Fibroblast of skin of back (primary cell): ENCODE measurements at regions not wholly inside any gene's neighbourhood (a gene's known extent, or its start where the extent isn't known, plus 50 kb on each side); places are given as distances from the start of the nearest gene placed in this dataset.

Experiments
- DNase-seq: peaks from one replicate; pipeline ENCODE4 v3.0.0-alpha.2; 2013

DNA sequence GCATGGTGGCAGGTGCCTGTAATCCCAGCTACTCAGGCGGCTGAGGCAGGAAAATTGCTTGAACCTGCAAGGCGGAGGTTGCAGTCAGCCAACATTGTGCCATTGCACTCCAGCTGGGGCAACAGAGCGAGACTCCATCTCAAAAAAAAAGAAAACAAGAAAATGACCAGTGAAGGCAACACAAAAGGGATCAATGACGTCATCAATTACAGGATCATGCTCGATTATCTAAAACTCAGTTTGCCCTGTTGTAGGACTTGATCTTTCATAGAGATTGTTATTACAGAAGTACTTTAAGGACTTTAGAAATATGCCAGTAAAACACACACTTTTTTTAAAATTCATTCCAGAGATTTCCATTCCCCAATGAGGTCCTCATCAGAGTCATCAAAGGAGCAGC, 147.8 kb downstream of the ETS2 start:
- DNase-seq, result no peak

DNA sequence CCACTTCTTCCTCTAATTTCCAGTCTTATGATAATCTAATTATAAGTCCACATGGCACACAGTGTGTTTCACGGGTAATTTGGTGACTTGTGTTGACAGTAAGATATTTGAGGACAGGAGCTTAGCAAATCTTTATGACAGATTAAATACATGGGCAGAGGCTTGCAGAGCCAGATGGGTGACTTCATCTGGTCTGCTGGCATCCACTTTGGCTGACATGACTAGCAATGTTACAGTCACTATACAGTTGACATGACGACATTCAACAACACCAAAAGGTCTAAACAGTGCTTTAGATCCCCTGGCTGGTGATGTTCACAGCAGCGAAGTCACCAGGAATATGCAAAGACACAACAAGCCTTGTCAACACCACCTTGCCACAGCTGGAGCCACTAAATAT, 147.2 kb downstream of the ETS2 start:
- no peak for DNase-seq

DNA sequence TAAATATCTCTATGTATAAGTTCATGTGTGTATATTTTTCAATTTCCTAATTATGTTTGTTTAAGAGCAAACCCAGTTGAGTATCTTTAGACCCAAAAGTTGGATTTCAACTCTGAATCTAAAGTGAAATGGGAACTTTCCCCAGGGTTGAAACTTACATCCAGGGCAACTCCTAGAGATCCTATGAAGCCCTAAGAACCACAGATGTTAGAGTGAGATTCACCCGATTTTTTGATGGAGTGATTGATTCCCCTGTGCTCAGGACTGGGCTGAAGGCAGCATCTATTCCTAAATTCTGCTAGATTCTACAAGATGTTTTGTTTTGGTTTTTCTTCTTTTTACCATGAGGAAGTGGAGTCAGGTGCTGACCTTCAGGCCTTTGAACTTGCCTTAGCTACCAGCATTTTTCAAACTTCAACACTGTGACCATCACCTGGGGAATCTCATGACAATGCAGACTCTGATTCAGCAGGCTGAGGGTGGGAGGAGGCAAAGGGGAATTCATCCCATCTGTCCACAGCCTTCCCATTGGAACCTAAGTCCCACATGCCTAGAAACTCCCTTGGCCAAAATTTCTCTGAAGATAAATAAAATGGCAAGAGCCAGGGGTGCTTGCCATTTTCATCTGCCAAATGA, 145.5 kb downstream of the ETS2 start:
- DNase-seq, result no peak

DNA sequence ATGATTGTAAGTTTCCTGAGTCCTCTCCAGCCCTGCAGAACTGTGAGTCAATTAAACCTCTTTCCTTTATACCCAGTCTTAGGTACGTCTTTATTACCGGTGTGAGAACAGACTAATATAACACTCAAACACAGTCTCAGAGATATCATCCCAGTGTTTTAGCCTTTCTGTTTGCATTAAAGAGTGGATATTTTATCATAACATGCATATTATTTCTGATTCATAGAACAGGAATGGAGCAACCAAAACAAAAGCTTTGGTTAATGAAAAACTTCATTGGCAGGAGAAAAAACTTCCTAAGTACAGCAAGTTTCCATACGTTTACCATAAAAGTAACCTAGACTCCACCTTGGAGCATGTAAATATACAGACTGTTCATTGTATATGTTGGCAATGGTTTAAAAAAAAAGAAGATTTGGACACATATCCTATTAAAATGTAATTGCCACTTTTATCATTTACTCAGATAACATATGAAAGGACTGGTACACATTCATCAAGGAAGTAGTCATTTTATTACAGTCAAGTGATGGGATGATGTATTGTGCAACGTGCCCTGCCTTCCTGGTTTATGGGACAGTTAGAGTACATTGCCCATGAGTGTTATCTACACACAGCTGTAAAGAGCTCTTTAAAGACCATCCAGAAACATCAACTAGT, 144.8 kb downstream of the ETS2 start:
- DNase-seq, result peak; percentile 62

DNA sequence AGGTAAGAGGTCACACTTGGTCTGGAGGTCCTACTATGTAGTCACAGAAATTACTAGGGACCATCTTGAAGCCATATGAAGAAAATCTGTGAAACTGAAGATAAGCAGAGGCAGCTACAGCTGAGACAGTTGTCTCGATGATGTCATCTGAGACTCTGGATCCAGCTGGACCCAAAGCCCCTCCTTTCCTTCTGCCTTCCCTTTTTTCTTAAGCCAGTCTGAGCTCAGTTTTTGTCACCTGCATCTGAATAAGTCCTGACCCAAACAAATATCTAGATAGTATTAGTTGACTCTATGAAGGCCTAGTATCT, 143.3 kb downstream of the ETS2 start:
- DNase-seq, result no peak

DNA sequence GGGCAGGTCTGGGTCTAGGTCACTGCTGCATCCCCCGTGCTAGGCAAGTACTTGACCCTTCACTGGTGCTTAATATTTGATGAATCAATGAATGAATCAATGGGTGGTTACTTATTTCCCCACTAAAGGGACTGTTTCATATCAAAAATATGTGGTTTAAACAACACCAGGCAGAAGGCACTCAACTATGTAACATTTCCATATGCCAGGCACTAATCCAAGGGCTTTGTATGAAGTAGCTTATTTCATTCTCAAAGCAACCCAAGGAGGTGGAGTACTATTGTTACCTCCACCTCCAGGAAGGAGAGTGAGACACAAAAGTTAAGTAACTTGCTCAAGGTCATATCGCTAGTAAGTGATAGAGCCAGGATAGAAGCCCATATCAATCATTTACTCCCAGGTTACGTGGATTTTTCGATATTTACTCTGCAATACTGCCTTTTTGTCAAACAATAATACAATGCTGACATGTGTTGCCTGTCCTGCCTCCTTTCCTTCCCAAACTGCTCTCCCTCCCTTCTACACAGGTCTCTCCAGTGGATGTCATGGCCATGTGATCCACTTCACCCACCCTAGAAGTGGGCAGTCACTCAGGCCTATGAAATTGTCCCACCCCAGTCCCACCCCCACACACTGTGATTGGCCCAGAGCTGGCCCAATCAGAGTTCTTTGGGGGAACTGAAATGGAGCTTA, 142.8 kb downstream of the ETS2 start:
- DNase-seq, result peak; percentile 48

DNA sequence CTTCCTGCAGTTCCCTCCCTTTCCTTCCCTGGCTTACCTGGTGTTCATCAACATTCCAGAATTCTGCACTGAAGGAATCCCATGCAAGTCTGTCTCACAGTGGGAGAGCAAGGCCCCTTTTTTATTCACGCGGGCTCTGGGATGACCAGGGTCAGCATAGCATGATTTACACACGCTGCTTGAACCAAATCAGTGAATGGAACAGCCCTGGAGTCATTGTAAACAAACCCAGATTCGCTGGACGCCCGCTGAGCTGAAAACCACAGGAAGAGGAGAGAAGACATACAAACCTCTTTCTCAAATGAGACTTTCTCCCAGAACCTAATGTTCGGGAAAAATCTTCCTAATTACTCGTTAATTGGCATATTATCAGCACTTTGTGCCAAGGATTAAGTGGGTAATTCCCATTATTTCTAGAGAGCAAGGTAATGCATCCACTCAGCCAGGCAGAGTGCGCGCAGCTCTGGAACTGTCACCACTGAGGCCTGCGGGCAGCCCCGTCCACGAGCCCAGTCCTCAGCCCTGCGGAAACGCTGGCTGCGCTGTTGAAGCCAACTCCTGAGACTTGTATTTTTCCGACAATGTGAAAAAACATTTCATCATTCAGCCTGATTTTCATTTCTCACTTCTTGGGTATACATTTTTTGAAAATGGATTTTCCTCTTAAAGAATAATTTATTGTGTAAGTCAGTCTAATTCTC, 140.0 kb downstream of the ETS2 start:
- peak; percentile 69 for DNase-seq

DNA sequence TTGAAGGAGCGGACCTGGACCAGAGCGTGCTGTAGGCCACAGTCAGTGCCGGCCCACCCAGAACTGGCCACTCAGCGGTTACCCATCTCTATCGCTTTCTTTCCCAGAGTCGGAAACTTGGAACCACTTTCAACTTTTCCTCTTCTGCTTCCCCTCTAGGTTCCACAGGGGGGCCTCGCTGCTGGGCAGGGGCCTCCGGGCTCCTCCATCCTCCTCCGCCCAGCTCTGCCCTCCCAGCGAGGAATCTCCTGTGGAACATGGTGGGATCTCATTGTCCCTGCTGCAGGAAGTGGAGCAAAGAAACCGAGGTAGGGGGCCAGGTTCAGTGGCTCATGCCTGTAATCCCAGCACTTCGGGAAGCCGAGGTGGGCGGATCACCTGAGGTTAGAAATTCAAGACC, 139.2 kb downstream of the ETS2 start:
- DNase-seq, result no peak

DNA sequence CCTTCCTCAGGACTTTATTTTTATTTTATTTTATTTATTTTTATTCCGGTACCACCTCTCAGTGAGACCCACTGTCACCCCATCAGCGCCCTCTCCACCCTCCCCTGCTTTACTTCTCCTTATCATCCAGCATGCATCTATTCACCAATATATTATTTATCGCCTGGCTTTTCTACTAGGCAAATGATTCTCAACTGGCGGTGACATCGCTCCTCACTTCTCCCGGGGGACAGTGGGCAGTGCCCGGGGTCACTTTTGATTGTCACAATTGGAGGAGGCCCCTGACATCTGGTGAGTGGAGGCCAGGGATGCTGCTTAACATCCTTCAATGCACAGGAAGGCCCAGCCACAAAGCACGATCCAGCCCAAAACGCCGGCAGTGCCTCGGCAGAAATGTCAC, 138.7 kb downstream of the ETS2 start:
- DNase-seq, result no peak

DNA sequence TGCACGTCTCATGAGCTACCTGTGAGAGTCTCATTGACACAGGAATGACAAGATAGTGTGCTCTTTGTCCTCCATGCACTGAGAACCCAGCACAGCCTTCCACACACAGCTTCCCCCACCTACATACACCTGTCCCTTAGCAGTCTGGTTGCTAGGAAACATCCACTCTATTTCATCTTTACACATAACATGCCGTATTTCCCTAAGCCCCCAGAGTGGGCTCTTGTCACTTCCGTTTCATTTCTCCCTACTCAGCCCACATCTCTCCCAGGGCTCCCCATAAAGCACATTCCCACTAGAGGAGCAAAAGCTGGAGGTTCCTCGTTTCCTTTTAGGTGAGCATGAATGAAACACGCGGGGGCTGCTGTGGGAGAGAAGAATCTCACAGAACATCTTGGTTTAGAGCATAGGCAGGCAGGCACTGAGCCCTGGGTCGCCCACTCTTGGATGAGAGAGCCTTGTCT, 137.1 kb downstream of the ETS2 start:
- no peak for DNase-seq

DNA sequence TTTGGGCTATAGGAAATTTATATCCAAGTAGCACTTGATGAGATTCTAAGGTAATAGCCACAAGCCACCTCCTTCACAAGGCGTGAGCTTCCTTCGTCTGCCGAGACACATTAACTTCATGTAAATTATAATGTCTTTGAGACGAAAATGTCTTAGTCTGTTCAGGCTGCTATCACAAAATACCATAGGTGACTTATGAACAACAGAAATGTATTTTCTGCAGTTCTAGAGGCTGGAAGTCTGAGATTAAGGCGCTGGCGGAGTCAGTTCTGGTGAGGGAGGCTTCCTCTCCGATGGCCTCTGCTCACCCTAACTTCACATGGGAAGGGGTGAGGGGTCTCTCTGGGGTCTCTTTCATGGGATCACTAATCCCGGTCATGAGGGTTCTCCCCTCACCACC, 133.0 kb downstream of the ETS2 start:
- no peak for DNase-seq

DNA sequence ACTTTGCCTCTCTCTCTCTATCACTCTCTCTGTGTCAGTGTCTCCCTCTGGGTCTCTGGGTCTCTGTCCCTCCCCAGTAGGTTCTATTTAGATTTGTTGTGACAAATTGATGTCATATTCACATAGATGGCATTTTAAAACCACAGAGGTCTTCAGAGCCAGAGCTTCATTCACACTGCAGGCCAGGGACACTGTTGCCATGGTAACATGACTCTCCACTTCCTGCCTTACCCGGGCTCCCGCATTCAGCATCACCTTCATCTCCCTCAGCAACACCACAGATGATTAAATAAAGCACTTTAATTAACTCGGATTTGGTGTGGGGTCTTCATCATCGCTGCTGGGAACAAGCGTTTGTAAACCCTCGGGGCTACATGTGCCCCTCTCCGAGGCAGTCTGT, 132.6 kb downstream of the ETS2 start:
- peak; percentile 65 for DNase-seq

DNA sequence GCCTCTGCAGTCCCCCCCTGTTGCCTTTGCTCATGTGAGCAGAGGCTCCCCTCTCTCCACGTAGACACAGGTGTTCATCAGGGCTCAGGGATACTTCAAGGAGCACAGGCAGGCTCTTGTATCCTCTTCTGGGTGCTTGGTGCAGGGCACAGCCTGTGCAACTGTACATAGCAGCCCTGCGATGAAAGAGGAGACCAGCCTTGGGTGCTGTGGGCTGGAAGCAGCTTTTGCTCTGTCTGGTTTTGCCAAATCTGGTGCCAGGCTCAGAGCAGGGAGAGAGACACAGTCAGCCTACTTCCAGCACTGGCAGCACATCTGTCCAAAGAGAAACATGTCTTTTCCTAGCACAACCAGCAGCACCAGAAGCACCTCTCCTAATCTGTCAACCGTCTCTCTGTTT, 132.1 kb downstream of the ETS2 start:
- DNase-seq, result no peak

DNA sequence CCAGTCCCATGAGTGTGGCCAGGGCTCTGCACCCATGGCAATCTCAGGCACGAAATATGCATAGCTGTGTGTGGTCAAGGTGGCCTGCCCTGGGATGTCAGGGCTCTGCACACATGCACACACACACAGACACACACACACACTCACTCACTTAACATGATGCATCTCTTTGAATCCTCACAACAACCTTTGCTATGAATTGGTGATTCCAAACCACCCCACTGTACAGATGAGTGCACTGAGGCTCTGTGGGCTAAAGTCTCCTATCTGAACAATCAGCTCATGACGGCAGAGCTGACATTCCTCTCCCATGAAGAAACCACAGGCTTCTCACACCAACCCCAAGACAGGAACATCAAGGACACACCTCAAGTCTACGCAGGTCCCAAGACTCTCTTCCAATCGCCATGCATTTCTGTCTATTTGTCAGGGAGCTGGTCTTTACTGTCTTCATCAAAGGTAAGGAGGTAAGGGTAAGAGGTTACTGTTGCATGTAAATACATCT, 131.6 kb downstream of the ETS2 start:
- no peak for DNase-seq

DNA sequence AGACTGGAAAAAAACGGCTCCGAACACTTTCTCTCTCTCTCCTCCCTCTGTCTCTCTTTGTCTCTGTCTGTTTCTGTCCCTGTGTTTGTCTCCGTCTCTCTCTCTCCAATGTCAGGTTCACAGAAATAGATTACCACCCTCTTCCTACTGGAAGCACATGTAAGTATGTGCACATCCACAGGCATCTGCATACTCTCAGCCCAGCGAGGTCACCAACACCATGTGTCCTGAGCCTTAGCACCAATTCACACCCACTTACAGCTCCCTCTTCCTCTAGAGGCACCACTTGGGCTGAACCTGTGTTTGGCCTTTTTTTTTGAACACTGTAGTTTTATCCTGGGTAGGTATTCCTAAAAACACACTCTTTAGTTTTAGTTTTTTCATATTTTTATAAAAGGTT, 130.5 kb downstream of the ETS2 start:
- no peak for DNase-seq

DNA sequence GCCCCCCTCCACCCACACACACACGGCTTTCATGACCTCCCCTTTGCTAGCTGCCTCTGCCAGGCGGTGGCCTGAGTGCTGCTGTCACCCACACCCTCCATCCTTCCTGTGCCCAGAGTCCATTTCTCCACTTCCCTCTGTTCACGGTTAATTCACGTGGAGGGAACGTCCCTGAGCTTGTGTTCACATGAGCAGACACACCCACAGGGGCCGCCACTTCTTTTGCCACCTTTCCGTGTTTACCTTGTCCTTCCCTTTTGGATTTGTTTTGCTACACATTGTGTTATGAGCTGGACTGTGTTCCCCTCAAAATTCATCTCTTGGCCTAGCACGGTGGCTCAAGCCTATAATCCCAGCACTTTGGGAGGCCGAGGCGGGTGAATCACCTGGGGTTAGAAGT, 128.0 kb downstream of the ETS2 start:
- no peak for DNase-seq

DNA sequence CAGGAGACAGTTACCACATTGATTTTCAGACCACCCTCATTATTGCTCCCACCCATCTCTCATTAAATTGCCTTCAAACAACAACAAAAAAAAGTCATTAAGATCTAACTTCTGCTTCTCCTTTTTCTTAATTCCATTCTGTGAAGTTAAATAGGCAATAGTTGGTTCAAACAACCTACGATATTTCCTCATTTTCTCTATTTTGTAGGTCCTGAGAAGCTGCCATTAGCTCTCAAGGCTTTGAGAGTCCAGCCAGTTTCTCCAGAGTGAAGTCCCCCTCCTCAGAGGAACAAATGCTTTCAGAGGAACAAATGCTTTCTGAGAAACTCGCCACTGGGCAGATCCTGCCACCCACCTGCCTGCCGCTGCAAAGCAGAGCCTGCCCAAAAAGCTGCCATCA, 125.6 kb downstream of the ETS2 start:
- no peak for DNase-seq

DNA sequence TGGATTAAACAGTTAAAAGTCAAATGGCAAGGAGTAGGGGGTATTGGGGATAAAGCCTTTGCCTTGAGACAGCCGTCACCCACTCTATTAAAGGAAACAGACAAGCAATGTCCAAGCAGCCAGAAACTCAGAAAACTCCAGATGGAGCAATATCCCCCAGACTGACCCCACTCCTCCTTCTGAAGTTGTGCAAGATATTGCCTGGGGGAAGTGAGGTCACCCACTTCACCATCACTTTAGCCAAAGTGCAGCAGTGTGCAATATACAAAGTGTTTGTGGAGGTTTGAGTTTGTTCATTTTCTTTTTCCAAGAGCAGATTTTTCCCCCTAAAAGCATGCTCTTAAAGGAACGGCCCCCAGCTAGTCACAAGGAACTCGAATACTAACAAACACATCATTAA, 125.1 kb downstream of the ETS2 start:
- no peak for DNase-seq

DNA sequence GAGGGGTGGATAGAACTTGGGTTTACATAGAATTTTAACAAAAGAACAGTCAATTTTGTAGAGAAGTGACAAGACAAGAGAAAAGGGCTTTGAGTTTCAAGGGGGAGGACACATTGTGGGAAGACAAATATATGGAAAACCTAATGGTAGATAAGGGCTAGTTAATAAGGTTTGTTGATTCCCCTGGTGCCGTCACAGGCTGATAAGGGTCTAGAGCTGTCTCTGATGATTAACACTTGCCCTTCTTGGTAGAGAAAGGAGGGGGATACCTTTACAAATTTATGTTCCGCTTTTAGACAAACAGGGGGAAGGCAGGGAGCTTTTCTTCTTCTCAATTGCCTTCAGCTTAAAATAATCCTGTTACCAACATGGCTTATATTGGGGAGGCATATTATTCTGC, 124.3 kb downstream of the ETS2 start:
- DNase-seq, result no peak

DNA sequence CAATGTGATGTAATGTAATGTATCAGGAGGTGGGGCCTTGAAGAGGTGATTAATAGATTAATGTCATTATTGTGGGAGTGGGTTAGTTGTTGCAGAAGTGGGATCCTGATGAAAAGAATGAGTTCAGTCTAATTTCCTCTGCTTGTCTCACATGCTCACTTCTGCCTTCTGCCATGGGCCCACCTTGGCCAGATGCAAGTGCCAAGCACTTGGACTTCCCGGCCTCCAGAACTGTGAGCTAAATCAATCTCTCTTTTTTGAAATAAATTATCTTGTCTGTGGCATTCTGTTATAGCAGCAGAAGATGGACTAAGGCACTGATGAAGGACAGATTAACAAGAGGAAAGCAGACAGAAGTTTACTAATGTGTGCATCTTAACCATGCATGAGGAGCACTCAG, 123.9 kb downstream of the ETS2 start:
- DNase-seq, result no peak

DNA sequence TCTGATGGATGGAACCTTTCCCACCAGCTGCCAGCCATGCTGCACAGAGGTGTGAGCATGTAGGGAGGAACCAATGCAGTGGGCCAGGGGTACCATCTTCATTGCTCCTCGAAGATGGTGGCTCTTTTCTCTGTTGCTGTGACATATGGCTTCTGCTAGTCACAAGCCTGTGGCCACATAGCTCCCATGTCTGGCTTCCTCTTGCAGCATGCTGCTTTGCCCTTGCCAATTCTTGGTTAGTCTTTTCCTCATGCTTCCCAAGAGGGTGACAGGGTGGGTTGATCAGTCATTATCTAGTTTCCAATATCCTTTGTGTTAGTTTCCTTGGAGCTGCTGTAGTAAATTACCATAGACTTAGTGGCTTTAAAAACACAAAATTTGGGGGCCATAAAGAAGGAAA, 123.4 kb downstream of the ETS2 start:
- DNase-seq, result no peak

DNA sequence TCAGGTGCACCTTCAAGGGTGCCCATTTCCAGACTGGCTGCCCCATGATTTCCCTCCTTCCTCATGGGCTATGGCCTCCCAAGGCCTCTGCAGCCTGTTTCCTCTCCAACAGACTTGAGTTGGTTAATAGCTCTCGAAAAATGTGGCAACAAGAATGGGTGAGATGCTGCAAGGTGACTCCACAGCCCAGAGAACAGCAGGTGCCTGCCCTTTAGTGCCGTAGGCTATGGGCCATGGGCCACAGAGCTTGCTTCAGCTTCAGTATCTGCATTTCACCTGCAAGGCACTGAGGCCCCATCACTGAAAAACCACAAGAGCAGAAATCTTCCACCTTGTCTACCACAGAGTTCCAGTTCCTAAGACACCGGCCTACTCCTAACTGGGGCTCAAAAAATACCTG, 122.0 kb downstream of the ETS2 start:
- DNase-seq, result no peak

DNA sequence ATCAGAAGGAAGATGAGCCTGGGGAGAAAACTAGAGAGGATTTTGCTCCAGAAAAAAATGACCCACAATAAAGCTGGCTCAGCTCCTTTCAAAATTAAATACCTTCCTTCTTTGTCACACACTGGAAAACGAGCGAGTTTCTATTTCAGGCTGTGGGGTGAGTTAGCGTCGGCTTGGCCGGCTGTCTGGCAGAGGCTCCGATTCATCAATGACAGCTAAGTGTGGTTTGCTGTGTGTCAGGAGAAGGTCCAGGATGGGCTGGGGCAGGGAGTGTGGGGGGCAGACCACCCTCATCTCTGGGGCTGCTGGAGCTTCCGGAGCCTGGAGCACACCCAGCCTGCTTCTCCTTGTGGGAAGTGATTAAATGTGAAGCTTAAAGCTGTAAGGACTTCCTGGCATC, 120.2 kb downstream of the ETS2 start:
- DNase-seq, result peak; percentile 95

DNA sequence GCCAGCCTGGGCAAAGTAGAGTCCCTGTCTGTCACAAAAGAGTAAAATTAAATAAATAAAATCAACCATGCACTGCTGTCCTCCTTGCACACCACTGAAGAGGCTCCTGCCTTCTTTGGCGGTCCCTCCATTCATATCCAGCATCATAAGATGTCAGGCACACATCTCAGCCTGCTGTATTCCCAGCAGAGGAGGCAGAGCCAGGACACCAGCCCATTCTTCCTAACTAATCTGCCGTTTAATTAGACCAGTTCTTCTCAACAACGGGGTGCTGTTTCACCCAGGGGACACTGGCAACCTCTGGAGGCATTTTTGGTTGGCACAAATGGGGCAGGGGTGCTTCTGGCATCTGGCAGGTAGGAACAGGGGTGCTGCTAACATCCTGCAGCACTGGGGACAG, 119.7 kb downstream of the ETS2 start:
- no peak for DNase-seq
